ENCODE measurements at regions not wholly inside any gene's neighbourhood (a gene's known extent, or its start where the extent isn't known, plus 50 kb on each side); places are given as distances from the start of the nearest gene placed in this dataset.

DNA sequence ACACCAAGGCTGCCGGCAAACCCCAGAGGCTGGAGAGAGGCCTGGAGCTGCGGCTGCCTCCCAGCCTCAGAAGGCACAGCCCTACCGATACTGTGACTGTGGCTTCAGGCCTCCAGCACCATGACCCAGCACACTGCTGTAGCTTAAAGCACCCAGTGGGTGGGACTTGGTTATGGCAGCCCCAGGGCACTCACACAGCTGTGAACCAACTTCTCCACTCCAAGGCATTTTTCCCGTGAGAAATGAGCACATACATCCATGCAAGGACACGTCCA lies 199.5 kb downstream of the NDUFA10 start:
- TF ChIP-seq, protein P1, sequence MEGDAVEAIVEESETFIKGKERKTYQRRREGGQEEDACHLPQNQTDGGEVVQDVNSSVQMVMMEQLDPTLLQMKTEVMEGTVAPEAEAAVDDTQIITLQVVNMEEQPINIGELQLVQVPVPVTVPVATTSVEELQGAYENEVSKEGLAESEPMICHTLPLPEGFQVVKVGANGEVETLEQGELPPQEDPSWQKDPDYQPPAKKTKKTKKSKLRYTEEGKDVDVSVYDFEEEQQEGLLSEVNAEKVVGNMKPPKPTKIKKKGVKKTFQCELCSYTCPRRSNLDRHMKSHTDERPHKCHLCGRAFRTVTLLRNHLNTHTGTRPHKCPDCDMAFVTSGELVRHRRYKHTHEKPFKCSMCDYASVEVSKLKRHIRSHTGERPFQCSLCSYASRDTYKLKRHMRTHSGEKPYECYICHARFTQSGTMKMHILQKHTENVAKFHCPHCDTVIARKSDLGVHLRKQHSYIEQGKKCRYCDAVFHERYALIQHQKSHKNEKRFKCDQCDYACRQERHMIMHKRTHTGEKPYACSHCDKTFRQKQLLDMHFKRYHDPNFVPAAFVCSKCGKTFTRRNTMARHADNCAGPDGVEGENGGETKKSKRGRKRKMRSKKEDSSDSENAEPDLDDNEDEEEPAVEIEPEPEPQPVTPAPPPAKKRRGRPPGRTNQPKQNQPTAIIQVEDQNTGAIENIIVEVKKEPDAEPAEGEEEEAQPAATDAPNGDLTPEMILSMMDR (IDR thresholded peaks at IDR 0.05; ENCODE audit: low read depth, low read length, missing input control), result no peak
- TF ChIP-seq RAD21 (IDR thresholded peaks at IDR 0.05), result no peak
- no peak for TF ChIP-seq SP1 (IDR thresholded peaks at IDR 0.05)
- TF ChIP-seq, protein P2, sequence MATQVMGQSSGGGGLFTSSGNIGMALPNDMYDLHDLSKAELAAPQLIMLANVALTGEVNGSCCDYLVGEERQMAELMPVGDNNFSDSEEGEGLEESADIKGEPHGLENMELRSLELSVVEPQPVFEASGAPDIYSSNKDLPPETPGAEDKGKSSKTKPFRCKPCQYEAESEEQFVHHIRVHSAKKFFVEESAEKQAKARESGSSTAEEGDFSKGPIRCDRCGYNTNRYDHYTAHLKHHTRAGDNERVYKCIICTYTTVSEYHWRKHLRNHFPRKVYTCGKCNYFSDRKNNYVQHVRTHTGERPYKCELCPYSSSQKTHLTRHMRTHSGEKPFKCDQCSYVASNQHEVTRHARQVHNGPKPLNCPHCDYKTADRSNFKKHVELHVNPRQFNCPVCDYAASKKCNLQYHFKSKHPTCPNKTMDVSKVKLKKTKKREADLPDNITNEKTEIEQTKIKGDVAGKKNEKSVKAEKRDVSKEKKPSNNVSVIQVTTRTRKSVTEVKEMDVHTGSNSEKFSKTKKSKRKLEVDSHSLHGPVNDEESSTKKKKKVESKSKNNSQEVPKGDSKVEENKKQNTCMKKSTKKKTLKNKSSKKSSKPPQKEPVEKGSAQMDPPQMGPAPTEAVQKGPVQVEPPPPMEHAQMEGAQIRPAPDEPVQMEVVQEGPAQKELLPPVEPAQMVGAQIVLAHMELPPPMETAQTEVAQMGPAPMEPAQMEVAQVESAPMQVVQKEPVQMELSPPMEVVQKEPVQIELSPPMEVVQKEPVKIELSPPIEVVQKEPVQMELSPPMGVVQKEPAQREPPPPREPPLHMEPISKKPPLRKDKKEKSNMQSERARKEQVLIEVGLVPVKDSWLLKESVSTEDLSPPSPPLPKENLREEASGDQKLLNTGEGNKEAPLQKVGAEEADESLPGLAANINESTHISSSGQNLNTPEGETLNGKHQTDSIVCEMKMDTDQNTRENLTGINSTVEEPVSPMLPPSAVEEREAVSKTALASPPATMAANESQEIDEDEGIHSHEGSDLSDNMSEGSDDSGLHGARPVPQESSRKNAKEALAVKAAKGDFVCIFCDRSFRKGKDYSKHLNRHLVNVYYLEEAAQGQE (IDR thresholded peaks at IDR 0.05), result no peak

Data from liver (tissue), 3 donors.